ENCODE measurements at regions not wholly inside any gene's neighbourhood (a gene's known extent, or its start where the extent isn't known, plus 50 kb on each side); places are given as distances from the start of the nearest gene placed in this dataset.

DNA sequence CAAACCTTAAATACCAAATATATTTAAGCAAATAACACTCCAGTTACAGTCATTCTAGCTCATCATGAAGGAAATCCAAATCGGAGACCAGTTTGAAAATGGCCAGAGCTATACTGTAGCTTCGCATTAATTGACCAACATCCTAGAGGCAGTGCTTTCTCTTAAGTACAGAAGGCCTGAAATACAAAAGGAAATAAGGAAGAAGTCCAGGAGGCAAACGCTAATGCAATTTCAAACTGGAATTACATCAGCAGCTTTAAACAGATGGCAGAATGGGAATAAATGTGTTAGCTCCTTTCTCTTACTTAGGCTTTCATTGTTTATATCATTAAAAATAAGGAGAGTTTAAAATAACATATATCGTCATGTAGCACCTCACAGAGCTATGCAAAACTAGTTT, 197.0 kb downstream of the SEC61B start:
- Histone ChIP-seq H3K4me1 (ENCODE audit: insufficient read depth, low read length) (no peaks in the 10 kb centered on the region), H3K4me2 (ENCODE audit: insufficient read depth, low read length) (no peak overlapping the region), H2AFZ (ENCODE audit: low read depth, low read length) (no peak overlapping the region), H3K9me3 (ENCODE audit: insufficient read depth, low read length, severe bottlenecking) (no peaks in the 10 kb centered on the region), H3K9ac (ENCODE audit: low read depth, low read length) (no peak overlapping the region), H3K79me2 (ENCODE audit: insufficient read depth, low read length) (no peaks in the 10 kb centered on the region), H3K36me3 (ENCODE audit: insufficient read depth, low read length) (no peaks in the 10 kb centered on the region), H3K4me3 (ENCODE audit: low read depth in 1 of 2, low read length in 2 of 2) (no peak overlapping the region), H3K27ac (ENCODE audit: low read length) (no peak overlapping the region), H4K20me1 (ENCODE audit: insufficient read depth, low read length) (no peaks in the 10 kb centered on the region), H3K27me3 (ENCODE audit: insufficient read depth, low read length, poor library complexity) (peaks cover 7% of the 10 kb centered on the region)
- DNase-seq (no peak), ATAC-seq (ENCODE audit: insufficient read depth, low read depth) (no peak)
- no peak for TF ChIP-seq EZH2 (IDR thresholded peaks at IDR 0.05; ENCODE audit: borderline replicate concordance, low read depth, low read length, severe bottlenecking)
- TF ChIP-seq, protein P1, sequence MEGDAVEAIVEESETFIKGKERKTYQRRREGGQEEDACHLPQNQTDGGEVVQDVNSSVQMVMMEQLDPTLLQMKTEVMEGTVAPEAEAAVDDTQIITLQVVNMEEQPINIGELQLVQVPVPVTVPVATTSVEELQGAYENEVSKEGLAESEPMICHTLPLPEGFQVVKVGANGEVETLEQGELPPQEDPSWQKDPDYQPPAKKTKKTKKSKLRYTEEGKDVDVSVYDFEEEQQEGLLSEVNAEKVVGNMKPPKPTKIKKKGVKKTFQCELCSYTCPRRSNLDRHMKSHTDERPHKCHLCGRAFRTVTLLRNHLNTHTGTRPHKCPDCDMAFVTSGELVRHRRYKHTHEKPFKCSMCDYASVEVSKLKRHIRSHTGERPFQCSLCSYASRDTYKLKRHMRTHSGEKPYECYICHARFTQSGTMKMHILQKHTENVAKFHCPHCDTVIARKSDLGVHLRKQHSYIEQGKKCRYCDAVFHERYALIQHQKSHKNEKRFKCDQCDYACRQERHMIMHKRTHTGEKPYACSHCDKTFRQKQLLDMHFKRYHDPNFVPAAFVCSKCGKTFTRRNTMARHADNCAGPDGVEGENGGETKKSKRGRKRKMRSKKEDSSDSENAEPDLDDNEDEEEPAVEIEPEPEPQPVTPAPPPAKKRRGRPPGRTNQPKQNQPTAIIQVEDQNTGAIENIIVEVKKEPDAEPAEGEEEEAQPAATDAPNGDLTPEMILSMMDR (IDR thresholded peaks at IDR 0.05; ENCODE audit: borderline replicate concordance, extremely low read depth, low read length, poor library complexity, severe bottlenecking), result no peak

DNA sequence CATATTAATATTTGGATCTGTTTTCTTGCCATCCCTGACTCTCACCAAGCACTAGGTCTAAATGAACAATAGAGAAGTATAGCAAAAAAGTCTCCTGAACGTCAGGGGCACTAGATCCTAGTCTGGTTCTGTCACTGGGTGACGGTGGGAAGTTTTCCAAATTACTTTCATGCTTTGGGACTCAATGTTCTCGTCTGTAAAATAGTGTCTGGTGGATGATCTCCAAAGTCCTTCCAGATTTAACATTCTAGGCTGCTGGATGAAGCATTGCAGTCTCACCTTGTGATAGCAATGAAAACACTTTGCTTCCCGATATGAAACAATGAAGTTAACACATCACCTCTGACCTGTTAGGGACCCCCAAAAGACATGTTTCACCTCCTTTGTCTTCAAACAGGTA, 199.3 kb downstream of the SEC61B start:
- no peak overlapping the region for H2AFZ ChIP-seq (ENCODE audit: low read depth, low read length)
- H3K79me2 ChIP-seq (ENCODE audit: insufficient read depth, low read length), result no peaks in the 10 kb centered on the region
- no peaks in the 10 kb centered on the region for H3K4me1 ChIP-seq (ENCODE audit: insufficient read depth, low read length)
- H3K9me3 ChIP-seq (ENCODE audit: insufficient read depth, low read length, severe bottlenecking), result no peaks in the 10 kb centered on the region
- no peak overlapping the region for H3K9ac ChIP-seq (ENCODE audit: low read depth, low read length)
- H3K4me2 ChIP-seq (ENCODE audit: insufficient read depth, low read length), result no peak overlapping the region
- no peak overlapping the region for H3K27ac ChIP-seq (ENCODE audit: low read length)
- no peak for DNase-seq
- H4K20me1 ChIP-seq (ENCODE audit: insufficient read depth, low read length), result no peaks in the 10 kb centered on the region
- no peaks in the 10 kb centered on the region for H3K36me3 ChIP-seq (ENCODE audit: insufficient read depth, low read length)
- no peak overlapping the region for H3K4me3 ChIP-seq (ENCODE audit: low read depth in 1 of 2, low read length in 2 of 2)
- ATAC-seq (ENCODE audit: insufficient read depth, low read depth), result no peak
- peaks cover under 1% of the 10 kb centered on the region for H3K27me3 ChIP-seq (ENCODE audit: insufficient read depth, low read length, poor library complexity)
- TF ChIP-seq, protein P1 (IDR thresholded peaks at IDR 0.05; ENCODE audit: borderline replicate concordance, extremely low read depth, low read length, poor library complexity, severe bottlenecking), result no peak
- TF ChIP-seq EZH2 (IDR thresholded peaks at IDR 0.05; ENCODE audit: borderline replicate concordance, low read depth, low read length, severe bottlenecking), result no peak

DNA sequence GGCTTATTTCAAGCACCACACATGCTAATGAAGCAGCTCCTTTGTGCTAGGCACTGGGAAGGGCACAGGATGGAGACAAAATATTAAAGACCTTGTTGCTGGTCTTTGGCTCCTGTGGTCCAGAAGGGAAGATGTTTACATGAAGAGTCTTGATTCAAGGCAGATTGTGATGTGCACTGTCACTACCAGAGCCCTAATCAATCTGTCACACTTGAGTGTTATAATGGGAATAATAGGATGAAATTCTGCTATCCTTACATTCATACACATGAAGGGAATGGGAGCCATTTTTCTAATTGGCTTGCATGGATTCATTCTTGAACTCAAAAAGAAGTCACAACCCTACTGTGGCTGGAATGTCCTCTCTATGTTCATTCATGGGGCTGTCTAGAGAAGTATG, 203.0 kb downstream of the SEC61B start:
- Histone ChIP-seq H2AFZ (ENCODE audit: low read depth, low read length) (no peak overlapping the region), H3K9ac (ENCODE audit: low read depth, low read length) (no peak overlapping the region), H3K4me2 (ENCODE audit: insufficient read depth, low read length) (no peak overlapping the region), H3K4me3 (ENCODE audit: low read depth in 1 of 2, low read length in 2 of 2) (no peak overlapping the region), H3K27ac (ENCODE audit: low read length) (no peak overlapping the region), H3K27me3 (ENCODE audit: insufficient read depth, low read length, poor library complexity) (no peaks in the 10 kb centered on the region), H3K9me3 (ENCODE audit: insufficient read depth, low read length, severe bottlenecking) (no peaks in the 10 kb centered on the region), H3K4me1 (ENCODE audit: insufficient read depth, low read length) (no peaks in the 10 kb centered on the region), H4K20me1 (ENCODE audit: insufficient read depth, low read length) (no peaks in the 10 kb centered on the region), H3K36me3 (ENCODE audit: insufficient read depth, low read length) (no peaks in the 10 kb centered on the region), H3K79me2 (ENCODE audit: insufficient read depth, low read length) (no peaks in the 10 kb centered on the region)
- no peak for DNase-seq
- no peak for TF ChIP-seq EZH2 (IDR thresholded peaks at IDR 0.05; ENCODE audit: borderline replicate concordance, low read depth, low read length, severe bottlenecking)
- TF ChIP-seq, protein P1 (IDR thresholded peaks at IDR 0.05; ENCODE audit: borderline replicate concordance, extremely low read depth, low read length, poor library complexity, severe bottlenecking), result no peak
- ATAC-seq (ENCODE audit: insufficient read depth, low read depth), result no peak

Data from DND-41 (cell line).